Spleen (tissue), 7 donors: ENCODE measurements at regions not wholly inside any gene's neighbourhood (a gene's known extent, or its start where the extent isn't known, plus 50 kb on each side); places are given as distances from the start of the nearest gene placed in this dataset.

Experiments used
- CTCF ChIP-seq, 11 experiments: fragments of 200-600 bp in 7 of 11; fragments of 450-650 bp in 4 of 11; sonication (generic) in 4 of 11; IDR thresholded peaks in 8 of 11; conservative IDR thresholded peaks in 3 of 11; 1 replicate in 7 of 11; 2 replicates in 4 of 11; pipeline versions ENCODE4 v1.4.0 to v1.8.0; 2016 to 2021; ENCODE audit warnings: antibody characterized with exemption in 11 of 11, inconsistent platforms in 4 of 11, mild to moderate bottlenecking in 1 of 11
- POLR2A ChIP-seq, 3 donors: fragments of 450-650 bp; IDR thresholded peaks; one replicate each; pipeline ENCODE4 v1.5.1; 2017; ENCODE audit warnings: antibody characterized with exemption in 3 of 3, mild to moderate bottlenecking in 1 of 3
- donor health status: DM: no; HTN: no; CAD: no; lungs with moderate emphysema.
- donor health status: DM: no; HTN: no; CAD: no.
- donor health status: DM: no; HTN: no; CAD: no.

GRCh38 chrX:107565015-107565414 lies 63.3 kb upstream of the PRPS1 start:
- TF ChIP-seq CTCF (IDR thresholded peaks at IDR 0.05 in 8 of 11, conservative IDR thresholded peaks at IDR 0.05 in 3 of 11) (no peak), POLR2A (IDR thresholded peaks at IDR 0.05) (no peak)
